SK-MEL-5 (cell line): ENCODE measurements at regions not wholly inside any gene's neighbourhood (a gene's known extent, or its start where the extent isn't known, plus 50 kb on each side); places are given as distances from the start of the nearest gene placed in this dataset.
A peak's percentile ranks its signal among the peaks of the same experiment; 100 is the strongest.

Source experiments
- DNase-seq: peaks from one replicate; pipeline ENCODE4 v3.0.0-alpha.2; 2016; ENCODE audit warnings: low read depth, low spot score
- in situ Hi-C: cut with HindIII; loops from 2 replicates; pipeline ENCODE4 v1.10.0; 2016; ENCODE audit warnings: low sequenced_read_pairs, high pct_unique_total_duplicates, low pct_unique_long_range_greater_than_20kb

DNA sequence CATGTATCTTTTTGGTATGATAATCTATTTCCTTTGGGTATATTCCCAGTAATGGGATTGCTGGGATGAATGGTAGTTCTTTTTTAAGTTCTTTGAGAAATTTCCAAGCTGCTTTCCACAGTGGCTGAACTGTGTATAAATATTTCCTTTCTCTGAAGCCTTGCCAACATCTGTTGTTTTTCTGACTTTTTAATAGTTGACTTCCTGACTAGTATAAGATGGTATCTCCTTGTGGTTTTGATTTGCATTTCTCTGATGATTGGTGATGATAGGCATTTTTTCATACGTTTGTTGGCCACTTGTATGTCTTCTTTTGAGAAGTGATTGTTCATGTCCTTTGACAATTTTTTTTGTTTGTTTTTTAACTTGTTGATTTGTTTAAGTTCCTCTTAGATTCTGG, 61.6 kb upstream of the PCDH17 start:
- in situ Hi-C loops = no loop called here
- DNase-seq = peak; percentile 62
